GM21529 (cell line): ENCODE measurements at regions not wholly inside any gene's neighbourhood (a gene's known extent, or its start where the extent isn't known, plus 50 kb on each side); places are given as distances from the start of the nearest gene placed in this dataset.

Source experiments
- ATAC-seq: cut with Tn5 transposase; IDR thresholded peaks from one replicate; pipeline ENCODE4 v1.9.1; 2021; ENCODE audit not compliant: unreplicated experiment

DNA sequence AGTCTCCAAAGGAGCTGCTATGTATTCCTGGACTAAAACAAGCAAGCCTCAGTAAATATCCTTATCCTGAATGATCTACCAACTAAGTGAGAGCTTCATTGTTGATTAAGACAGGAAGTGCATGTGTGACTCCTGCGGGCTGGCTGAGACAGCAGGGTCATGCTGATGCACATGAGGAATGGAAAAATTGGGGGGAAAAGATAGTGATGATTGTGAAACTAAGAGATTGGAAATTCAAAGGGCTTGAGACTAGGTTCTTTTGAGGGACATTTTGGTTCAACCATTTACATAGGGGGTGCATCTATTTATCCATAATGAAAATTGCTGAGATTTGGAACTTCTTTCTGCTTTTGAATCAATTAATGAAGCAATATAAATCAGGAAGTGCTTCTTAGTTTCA, 61.1 kb upstream of the C1QTNF7 start:
- no peak for ATAC-seq

DNA sequence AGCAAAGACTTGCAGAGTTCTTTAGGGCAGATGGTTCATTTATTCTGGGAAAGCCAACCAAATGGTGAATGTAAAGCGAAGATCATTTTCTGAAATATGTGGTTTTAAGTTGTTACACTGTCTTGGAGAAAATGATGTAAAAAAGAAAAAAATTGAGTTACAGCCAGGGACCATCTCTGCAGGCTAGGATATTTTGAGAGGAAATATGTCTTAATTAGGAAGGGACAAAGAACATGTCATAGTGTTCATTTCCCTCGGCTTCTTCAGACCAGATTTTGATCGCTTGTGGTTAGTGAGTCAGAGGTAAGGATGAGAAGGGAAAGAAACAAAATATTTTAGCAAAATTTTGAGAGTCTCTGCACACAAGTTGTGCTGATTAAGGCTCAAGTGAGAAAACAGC, 59.0 kb upstream of the C1QTNF7 start:
- ATAC-seq = no peak

DNA sequence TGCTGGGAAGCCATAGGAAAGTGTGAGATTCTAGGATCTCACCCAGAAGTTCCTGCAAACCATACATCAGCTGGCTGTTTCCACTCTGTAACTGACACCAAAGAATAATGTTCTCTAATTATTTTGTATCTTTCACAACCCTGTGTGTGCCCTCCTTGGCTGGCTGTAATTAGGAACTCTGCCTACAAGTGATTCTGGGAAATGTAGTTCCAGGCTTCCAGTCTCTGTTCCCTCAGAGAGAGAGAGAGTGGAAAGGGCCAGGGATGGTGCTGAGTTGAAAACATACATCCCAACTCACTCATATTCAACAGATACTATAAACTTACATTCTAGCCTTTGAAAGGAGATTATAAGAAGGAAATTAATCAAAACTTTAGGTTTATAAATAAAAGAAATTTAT, 57.5 kb upstream of the C1QTNF7 start:
- no peak for ATAC-seq

DNA sequence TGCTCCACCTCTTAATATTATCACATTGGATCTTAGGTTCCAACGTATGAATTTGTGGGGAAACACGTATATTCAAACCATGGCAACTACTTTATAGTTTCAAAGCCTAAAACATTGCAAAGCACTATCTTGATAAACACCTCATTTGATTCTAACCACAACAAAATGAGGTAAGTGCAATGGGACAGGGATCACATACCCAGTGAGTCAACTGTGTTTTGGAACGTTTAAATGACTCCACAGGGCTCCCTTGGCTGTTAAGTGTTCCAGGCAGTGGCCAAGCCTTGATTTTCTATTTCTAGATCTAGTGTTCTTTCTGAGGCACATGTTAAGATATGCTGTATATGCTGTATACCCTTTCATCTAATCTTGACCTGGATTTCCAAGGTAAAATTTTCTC, 54.5 kb upstream of the C1QTNF7 start:
- no peak for ATAC-seq

DNA sequence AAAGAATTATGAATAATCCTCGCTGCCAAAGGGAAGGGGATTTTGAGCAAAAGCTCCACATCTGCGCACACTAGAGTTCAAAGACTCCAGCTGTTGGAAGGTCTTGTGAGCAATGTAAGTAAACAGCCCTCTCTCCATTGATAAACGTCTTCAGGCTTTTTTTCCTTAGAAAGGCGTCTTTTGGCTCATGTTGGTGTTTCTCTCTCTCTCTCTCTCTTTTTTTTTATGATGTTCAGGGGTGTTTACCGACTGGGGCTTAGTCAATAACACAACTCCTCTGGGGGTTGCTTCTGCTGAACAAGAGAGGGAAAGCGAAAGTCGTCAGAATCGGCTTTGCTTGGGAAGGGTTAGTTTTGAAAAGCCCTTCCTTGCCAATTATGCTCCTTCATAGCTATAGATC, 53.2 kb upstream of the C1QTNF7 start:
- no peak for ATAC-seq

DNA sequence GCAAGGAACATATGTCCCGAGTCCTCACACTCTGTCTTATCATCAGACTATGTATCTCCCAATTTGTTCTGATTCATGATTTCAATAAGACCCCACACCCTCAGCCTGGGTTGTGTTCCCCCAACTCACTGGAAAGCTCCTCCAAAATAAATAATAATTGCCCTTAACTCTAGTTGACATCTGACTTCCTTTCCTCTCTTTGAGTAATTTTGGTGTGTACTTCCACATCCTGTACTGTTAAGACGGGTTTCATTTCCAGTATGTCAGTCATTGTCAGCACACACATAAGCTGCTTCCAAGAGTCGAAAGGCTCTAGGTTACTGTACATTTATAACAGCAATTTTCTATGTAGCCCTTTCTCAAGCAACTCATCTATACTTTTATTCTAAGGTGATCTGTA, 52.2 kb upstream of the C1QTNF7 start:
- no peak for ATAC-seq

DNA sequence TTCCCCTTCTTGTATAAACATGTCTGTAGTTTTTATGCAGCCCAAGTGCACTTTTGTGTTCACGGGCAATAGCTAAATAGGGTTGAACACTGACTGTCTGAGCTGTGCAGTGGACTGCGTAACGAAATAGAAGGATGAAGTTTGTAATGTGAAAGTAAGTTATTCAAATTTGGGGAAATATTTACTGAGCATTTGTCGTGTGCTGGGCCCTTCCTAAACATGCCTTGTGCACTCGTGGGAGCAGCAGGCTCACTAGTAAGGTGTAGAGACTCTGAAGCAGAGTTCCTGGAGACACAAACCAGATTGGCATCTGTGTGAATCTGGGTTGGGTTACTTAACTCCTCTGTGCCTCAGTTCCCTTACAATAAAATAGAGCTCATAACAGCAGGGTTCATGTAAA, 51.7 kb upstream of the C1QTNF7 start:
- ATAC-seq = no peak

DNA sequence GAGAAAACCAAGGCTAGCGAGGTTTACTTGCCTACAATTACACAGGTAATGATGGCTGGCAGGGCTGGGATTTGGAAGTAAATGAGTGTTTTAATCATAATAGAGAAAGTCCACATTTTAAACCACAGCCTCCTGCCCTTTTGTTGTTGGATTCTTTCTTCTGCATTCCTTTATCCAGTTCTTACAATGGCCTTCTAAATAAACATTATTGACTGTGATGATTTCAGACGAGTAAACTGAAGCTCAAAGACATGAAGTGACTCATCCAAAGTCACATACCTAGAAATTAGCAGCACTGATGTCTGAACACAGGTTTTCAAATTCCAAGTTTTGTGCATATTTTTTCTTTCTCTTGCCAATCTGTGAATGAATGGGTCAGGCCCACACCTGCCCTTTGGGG, 51.2 kb upstream of the C1QTNF7 start:
- no peak for ATAC-seq
